CD4-positive, alpha-beta T cell (primary cell): ENCODE measurements at regions not wholly inside any gene's neighbourhood (a gene's known extent, or its start where the extent isn't known, plus 50 kb on each side); places are given as distances from the start of the nearest gene placed in this dataset.
"Not testable (repeated sequence)": the region's sequence is repeated elsewhere in the genome, so short reads cannot be mapped to it uniquely, and the experiment has no call there.

Experiments used
- ATAC-seq: fragments of 200-7000 bp; cut with Tn5 transposase; one replicate; pipeline ENCODE4 v1.10.0; 2022; ENCODE audit warnings: mild to moderate bottlenecking; ENCODE audit not compliant: poor library complexity
- CTCF ChIA-PET: fragments of 350-600 bp; sonication (Branson Sonifier 250); formaldehyde crosslinking; loops from one replicate; lab custom pipeline; 2021; ENCODE audit warnings: antibody characterized with exemption, inconsistent platforms; lab: Charles Lee
- POLR2A ChIA-PET: fragments of 350-600 bp; sonication (Branson Sonifier 250); formaldehyde crosslinking; loops from one replicate; lab custom pipeline; 2021; ENCODE audit warnings: antibody characterized with exemption, inconsistent platforms; lab: Charles Lee
- DNase-seq, 14 experiments: peaks; one replicate each; pipeline ENCODE4 v3.0.0-alpha.2; 2013 to 2020; ENCODE audit warnings: mixed read lengths in 2 of 14
- H3K27ac ChIP-seq, 2 donors: one replicate each; pipeline versions ENCODE4 v1.5.1 to v1.7.0; 2013; ENCODE audit warnings: low read length in 2 of 2, low read depth in 1 of 2, mild to moderate bottlenecking in 1 of 2
- H3K27me3 ChIP-seq, 2 experiments: 1 replicate in 1 of 2; 2 replicates in 1 of 2; pipeline versions ENCODE4 v1.6.1 to v1.7.0; 2013; ENCODE audit warnings: low read length in 2 of 2, control low read depth in 1 of 2, mild to moderate bottlenecking in 1 of 2, moderate library complexity in 1 of 2; ENCODE audit not compliant: insufficient read depth in 2 of 2, control insufficient read depth in 1 of 2
- H3K36me3 ChIP-seq: one replicate; pipeline ENCODE4 v1.6.1; 2013; ENCODE audit warnings: low read length, control low read depth; ENCODE audit not compliant: insufficient read depth
- H3K4me1 ChIP-seq: one replicate; pipeline ENCODE4 v1.6.1; 2013; ENCODE audit warnings: low read length, control low read depth; ENCODE audit not compliant: insufficient read depth
- H3K4me3 ChIP-seq: one replicate; pipeline ENCODE4 v1.5.1; 2013; ENCODE audit warnings: mild to moderate bottlenecking, low read length, moderate library complexity
- H3K9me3 ChIP-seq, 2 experiments: 1 replicate in 1 of 2; 2 replicates in 1 of 2; pipeline versions ENCODE4 v1.6.1 to v1.7.0; 2013; ENCODE audit warnings: low read length in 2 of 2, mild to moderate bottlenecking in 2 of 2, control low read depth in 1 of 2, moderate library complexity in 1 of 2; ENCODE audit not compliant: control insufficient read depth in 1 of 2, insufficient read depth in 1 of 2
- H3K27ac Mint-ChIP-seq: one replicate; pipeline ENCODE4 v1.8.0; 2020; ENCODE audit warnings: mixed read lengths
- H3K27me3 Mint-ChIP-seq: one replicate; pipeline ENCODE4 v1.8.0; 2021; ENCODE audit warnings: mixed read lengths
- H3K36me3 Mint-ChIP-seq: one replicate; pipeline ENCODE4 v1.8.0; 2021; ENCODE audit warnings: low read depth, mixed read lengths
- H3K4me1 Mint-ChIP-seq: one replicate; pipeline ENCODE4 v1.8.0; 2021; ENCODE audit warnings: low read depth, mixed read lengths
- H3K4me3 Mint-ChIP-seq: one replicate; pipeline ENCODE4 v1.8.0; 2020; ENCODE audit warnings: mild to moderate bottlenecking, mixed read lengths
- H3K9me3 Mint-ChIP-seq: one replicate; pipeline ENCODE4 v1.8.0; 2020; ENCODE audit warnings: mixed read lengths
- intact Hi-C, 2 experiments: fragments of 100-400 bp; cut with DNase I in 1 of 2; cut with micrococcal nuclease in 1 of 2; formaldehyde crosslinking; loops; one replicate each; pipeline versions ENCODE4 v1.15.1 to v1.9.0; 2023 to 2025; cut with DNase I, micrococcal nuclease
- TF ChIP-seq, protein P1 (sequence below): fragments of 200-600 bp; IDR thresholded peaks from one replicate; pipeline ENCODE4 v1.8.0; 2022; ENCODE audit warnings: antibody characterized with exemption, mild to moderate bottlenecking

DNA sequence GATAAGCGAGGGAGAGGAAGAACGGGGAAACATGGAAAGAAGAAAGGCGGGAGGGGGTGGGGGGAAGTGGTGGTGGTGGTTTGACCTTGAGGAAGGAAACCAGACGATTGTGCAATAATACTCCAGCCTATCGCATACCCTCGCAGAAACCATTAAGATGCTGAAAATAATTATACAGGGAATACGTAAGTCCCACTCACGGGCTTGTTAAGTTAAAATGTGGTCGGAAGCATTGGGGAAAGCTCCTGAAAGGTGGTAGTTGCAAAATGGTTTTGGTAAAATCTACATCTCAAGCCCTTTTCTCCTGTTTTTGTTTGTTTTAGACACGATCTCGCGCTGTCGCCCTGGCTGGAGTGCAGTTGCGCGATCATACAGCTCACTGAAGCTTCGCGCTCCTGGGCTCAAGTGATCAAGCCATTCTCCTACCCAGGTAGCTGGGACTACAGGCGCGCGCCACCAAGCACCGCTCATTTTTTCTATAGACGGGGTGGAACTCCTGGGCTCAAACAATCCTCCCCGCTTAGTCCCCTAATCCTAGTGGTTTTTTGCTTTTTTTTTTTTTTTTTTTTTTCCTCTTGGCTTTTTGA lies 128.9 kb upstream of the ZNF184 start:
- H3K36me3 Mint-ChIP-seq, result no peaks in the 10 kb centered on the region
- Histone ChIP-seq H3K36me3 (no peaks in the 10 kb centered on the region), H3K4me1 (peaks cover 20% of the 10 kb centered on the region), H3K9me3 (peaks cover 8 to 41% of the 10 kb centered on the region in 2 experiments), H3K4me3 (no peak overlapping the region), H3K27ac (no peak overlapping the region), H3K27me3 (peaks cover 63 to 84% of the 10 kb centered on the region in 2 experiments)
- H3K27ac Mint-ChIP-seq, result no peak overlapping the region
- ChIA-PET CTCF (no interaction called here), POLR2A (no interaction called here)
- H3K27me3 Mint-ChIP-seq, result peaks cover 92% of the 10 kb centered on the region
- H3K4me3 Mint-ChIP-seq, result no peak overlapping the region
- ATAC-seq (no peak), DNase-seq (peak in 1 of 14 experiments; percentile 12)
- intact Hi-C loops, result no loop called here
- no peaks in the 10 kb centered on the region for H3K9me3 Mint-ChIP-seq
- peaks cover 22% of the 10 kb centered on the region for H3K4me1 Mint-ChIP-seq
- TF ChIP-seq, protein P1, sequence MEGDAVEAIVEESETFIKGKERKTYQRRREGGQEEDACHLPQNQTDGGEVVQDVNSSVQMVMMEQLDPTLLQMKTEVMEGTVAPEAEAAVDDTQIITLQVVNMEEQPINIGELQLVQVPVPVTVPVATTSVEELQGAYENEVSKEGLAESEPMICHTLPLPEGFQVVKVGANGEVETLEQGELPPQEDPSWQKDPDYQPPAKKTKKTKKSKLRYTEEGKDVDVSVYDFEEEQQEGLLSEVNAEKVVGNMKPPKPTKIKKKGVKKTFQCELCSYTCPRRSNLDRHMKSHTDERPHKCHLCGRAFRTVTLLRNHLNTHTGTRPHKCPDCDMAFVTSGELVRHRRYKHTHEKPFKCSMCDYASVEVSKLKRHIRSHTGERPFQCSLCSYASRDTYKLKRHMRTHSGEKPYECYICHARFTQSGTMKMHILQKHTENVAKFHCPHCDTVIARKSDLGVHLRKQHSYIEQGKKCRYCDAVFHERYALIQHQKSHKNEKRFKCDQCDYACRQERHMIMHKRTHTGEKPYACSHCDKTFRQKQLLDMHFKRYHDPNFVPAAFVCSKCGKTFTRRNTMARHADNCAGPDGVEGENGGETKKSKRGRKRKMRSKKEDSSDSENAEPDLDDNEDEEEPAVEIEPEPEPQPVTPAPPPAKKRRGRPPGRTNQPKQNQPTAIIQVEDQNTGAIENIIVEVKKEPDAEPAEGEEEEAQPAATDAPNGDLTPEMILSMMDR, result no peak

DNA sequence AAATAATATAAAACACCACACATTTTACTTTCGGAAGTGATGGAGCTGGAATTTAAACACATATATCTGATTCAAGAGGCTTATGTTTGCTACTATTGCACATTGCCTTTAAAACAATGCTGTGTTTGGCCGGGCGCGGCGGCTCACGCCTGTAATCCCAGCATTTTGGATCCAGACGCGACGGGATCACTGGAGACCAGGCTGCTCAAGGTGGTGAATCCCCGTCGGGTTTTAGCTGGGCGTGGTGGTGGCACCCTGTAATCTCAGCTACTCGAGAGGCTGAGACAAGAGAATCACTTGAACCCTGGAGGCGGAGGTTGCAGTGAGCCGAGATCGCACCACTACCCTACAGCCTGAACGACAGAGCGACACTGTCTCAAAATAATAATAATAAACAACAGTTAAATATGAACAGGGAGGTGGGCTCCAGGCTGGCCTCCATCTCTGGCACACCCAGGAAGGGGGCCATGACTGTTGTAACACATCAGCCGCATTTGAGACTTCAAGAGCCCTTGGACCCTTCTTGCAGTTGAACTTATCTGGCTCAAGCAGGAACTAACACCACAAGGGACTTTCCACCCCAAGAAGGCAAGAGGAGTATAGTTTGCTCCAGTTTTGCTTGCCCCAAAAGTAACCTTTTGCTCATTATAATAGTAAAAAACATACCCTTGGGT lies 127.1 kb upstream of the ZNF184 start:
- Mint-ChIP-seq H3K9me3 (no peaks in the 10 kb centered on the region), H3K27ac (no peak overlapping the region), H3K27me3 (peaks cover 88% of the 10 kb centered on the region), H3K36me3 (no peaks in the 10 kb centered on the region), H3K4me3 (no peak overlapping the region), H3K4me1 (peaks cover 11% of the 10 kb centered on the region)
- no peak overlapping the region for H3K27ac ChIP-seq
- ATAC-seq (no peak), DNase-seq (no peak)
- peaks cover 61 to 88% of the 10 kb centered on the region in 2 experiments for H3K27me3 ChIP-seq
- POLR2A ChIA-PET, result no interaction called here
- peaks cover 8 to 36% of the 10 kb centered on the region in 2 experiments for H3K9me3 ChIP-seq
- CTCF ChIA-PET, result no interaction called here
- H3K4me1 ChIP-seq, result peaks cover 10% of the 10 kb centered on the region
- no peaks in the 10 kb centered on the region for H3K36me3 ChIP-seq
- intact Hi-C loops, result no loop called here
- TF ChIP-seq, protein P1, result no peak
- no peak overlapping the region for H3K4me3 ChIP-seq

DNA sequence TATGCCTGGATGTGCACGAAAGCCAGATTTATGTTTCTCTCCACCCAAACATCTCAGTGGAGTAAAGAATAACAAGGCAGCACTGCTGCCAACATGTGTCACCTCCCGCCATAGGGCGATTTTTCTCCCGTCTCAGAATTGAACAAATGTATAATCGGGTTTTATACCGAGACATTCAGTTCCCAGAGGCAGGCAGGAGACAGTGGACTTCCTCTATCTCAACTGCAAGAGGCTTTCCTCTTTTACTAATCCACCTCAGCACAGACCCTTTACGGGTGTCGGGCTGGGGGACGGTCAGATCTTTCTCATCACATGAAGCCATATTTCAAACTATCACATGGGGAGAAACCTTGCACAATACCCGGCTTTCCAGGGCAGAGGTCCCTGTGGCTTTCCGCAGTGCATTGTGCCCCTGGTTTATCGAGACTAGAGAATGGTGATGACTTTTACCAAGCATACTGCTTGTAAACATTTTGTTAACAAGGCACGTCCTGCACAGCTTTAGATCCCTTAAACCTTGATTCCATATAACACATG lies 124.2 kb upstream of the ZNF184 start:
- H3K27ac Mint-ChIP-seq, ATAC-seq, H3K27ac ChIP-seq, POLR2A ChIA-PET, DNase-seq, H3K4me3 Mint-ChIP-seq, H3K9me3 Mint-ChIP-seq, H3K36me3 Mint-ChIP-seq, H3K4me1 Mint-ChIP-seq, intact Hi-C loops, H3K36me3 ChIP-seq, H3K4me3 ChIP-seq, CTCF ChIA-PET: not testable (repeated sequence)
- Histone ChIP-seq H3K9me3 (peaks cover 6 to 29% of the 10 kb centered on the region in 2 experiments), H3K4me1 (peaks cover 21% of the 10 kb centered on the region), H3K27me3 (peaks cover 68 to 92% of the 10 kb centered on the region in 2 experiments)
- peaks cover 68% of the 10 kb centered on the region for H3K27me3 Mint-ChIP-seq
